Mesenchymal stem cell (in vitro differentiated cells and primary cell): ENCODE measurements at regions not wholly inside any gene's neighbourhood (a gene's known extent, or its start where the extent isn't known, plus 50 kb on each side); places are given as distances from the start of the nearest gene placed in this dataset.

ENCODE experiments used
- DNase-seq: peaks from one replicate; pipeline ENCODE4 v3.0.0-alpha.2; 2013
- H2AFZ ChIP-seq: one replicate; pipeline ENCODE4 v1.6.1; 2013; ENCODE audit warnings: low read depth, mild to moderate bottlenecking, control low read depth, inconsistent platforms, low read length, moderate library complexity
- H2AK5ac ChIP-seq: 2 replicates; pipeline ENCODE4 v1.6.1; 2013; ENCODE audit warnings: low read length, moderate library complexity, mild to moderate bottlenecking, inconsistent platforms; ENCODE audit not compliant: severe bottlenecking
- H2BK120ac ChIP-seq: one replicate; pipeline ENCODE4 v1.6.1; 2013; ENCODE audit warnings: low read depth, mild to moderate bottlenecking, inconsistent platforms, low read length, moderate library complexity
- H2BK12ac ChIP-seq, 2 experiments: one replicate each; pipeline ENCODE4 v1.6.1; 2013; ENCODE audit warnings: inconsistent platforms in 2 of 2, low read length in 2 of 2, mild to moderate bottlenecking in 2 of 2, moderate library complexity in 2 of 2, control low read depth in 1 of 2
- H2BK15ac ChIP-seq: one replicate; pipeline ENCODE4 v1.6.1; 2013; ENCODE audit warnings: mild to moderate bottlenecking, low read depth, inconsistent platforms; ENCODE audit not compliant: poor library complexity, severe bottlenecking
- H2BK5ac ChIP-seq: 2 replicates; pipeline ENCODE4 v1.6.1; 2013; ENCODE audit warnings: low read depth, mild to moderate bottlenecking, low read length, control low read depth, inconsistent platforms; ENCODE audit not compliant: poor library complexity, severe bottlenecking
- H3K14ac ChIP-seq, 2 experiments: one replicate each; pipeline ENCODE4 v1.6.1; 2013; ENCODE audit warnings: inconsistent platforms in 2 of 2, low read length in 2 of 2, control low read depth in 1 of 2, mild to moderate bottlenecking in 1 of 2, moderate library complexity in 1 of 2
- H3K18ac ChIP-seq, 2 experiments: one replicate each; pipeline ENCODE4 v1.6.1; 2013; ENCODE audit warnings: inconsistent platforms in 2 of 2, low read length in 2 of 2, control low read depth in 1 of 2, low read depth in 1 of 2, mild to moderate bottlenecking in 1 of 2
- H3K23ac ChIP-seq, 2 experiments: one replicate each; pipeline ENCODE4 v1.6.1; 2013; ENCODE audit warnings: inconsistent platforms in 2 of 2, low read length in 2 of 2, mild to moderate bottlenecking in 2 of 2, moderate library complexity in 2 of 2, control low read depth in 1 of 2
- H3K27ac ChIP-seq: 2 replicates; pipeline ENCODE4 v1.5.1; 2013; ENCODE audit warnings: mild to moderate bottlenecking, moderate library complexity, low read length, control low read depth, inconsistent platforms; ENCODE audit not compliant: poor library complexity, severe bottlenecking
- H3K27me3 ChIP-seq, 2 experiments: 2 replicates each; pipeline versions ENCODE4 v1.6.1 to v1.7.0; 2013; ENCODE audit warnings: low read length in 2 of 2, mild to moderate bottlenecking in 2 of 2, moderate library complexity in 2 of 2, control low read depth in 1 of 2, inconsistent platforms in 1 of 2; ENCODE audit not compliant: control insufficient read depth in 1 of 2, insufficient read depth in 1 of 2
- H3K36me3 ChIP-seq, 2 experiments: 2 replicates each; pipeline versions ENCODE4 v1.6.1 to v1.7.0; 2013; ENCODE audit warnings: low read length in 2 of 2, control low read depth in 1 of 2, inconsistent platforms in 1 of 2, low read depth in 1 of 2, mild to moderate bottlenecking in 1 of 2; ENCODE audit not compliant: insufficient read depth in 2 of 2, control insufficient read depth in 1 of 2
- H3K4ac ChIP-seq, 2 experiments: one replicate each; pipeline ENCODE4 v1.6.1; 2013; ENCODE audit warnings: inconsistent platforms in 2 of 2, low read length in 2 of 2, mild to moderate bottlenecking in 2 of 2, moderate library complexity in 2 of 2, control low read depth in 1 of 2, low read depth in 1 of 2
- H3K4me1 ChIP-seq: 2 replicates; pipeline ENCODE4 v1.6.1; 2013; ENCODE audit warnings: low read depth, low read length, control low read depth; ENCODE audit not compliant: control insufficient read depth, insufficient read depth
- H3K4me2 ChIP-seq: 2 replicates; pipeline ENCODE4 v1.6.1; 2013; ENCODE audit warnings: low read length, mild to moderate bottlenecking, inconsistent platforms; ENCODE audit not compliant: poor library complexity, severe bottlenecking
- H3K4me3 ChIP-seq, 2 experiments: 2 replicates each; pipeline versions ENCODE4 v1.5.1 to v1.7.0; 2013; ENCODE audit warnings: low read length in 2 of 2, mild to moderate bottlenecking in 2 of 2, control low read depth in 1 of 2, low read depth in 1 of 2; ENCODE audit not compliant: insufficient read depth in 1 of 2
- H3K79me1 ChIP-seq: replicated peaks from 2 replicates; pipeline ENCODE4 v1.6.1; 2013; ENCODE audit warnings: mild to moderate bottlenecking, control low read depth, low read length, inconsistent platforms; ENCODE audit not compliant: poor library complexity, severe bottlenecking
- H3K9ac ChIP-seq: 2 replicates; pipeline ENCODE4 v1.7.0; 2013; ENCODE audit warnings: mild to moderate bottlenecking, low read length, moderate library complexity
- H3K9me3 ChIP-seq: 2 replicates; pipeline ENCODE4 v1.7.0; 2013; ENCODE audit warnings: mild to moderate bottlenecking, low read length; ENCODE audit not compliant: control insufficient read depth
- H4K8ac ChIP-seq: one replicate; pipeline ENCODE4 v1.6.1; 2013; ENCODE audit warnings: inconsistent platforms, mild to moderate bottlenecking, low read length, moderate library complexity
- H4K91ac ChIP-seq: one replicate; pipeline ENCODE4 v1.6.1; 2013; ENCODE audit warnings: mild to moderate bottlenecking, low read length, inconsistent platforms
- WGBS: methylation state at CpG from one replicate; pipeline ENCODE4 v1.1.7; 2013; ENCODE audit warnings: mixed read lengths; 5-methylcytosine and 5-hydroxymethylcytosine counted together

DNA sequence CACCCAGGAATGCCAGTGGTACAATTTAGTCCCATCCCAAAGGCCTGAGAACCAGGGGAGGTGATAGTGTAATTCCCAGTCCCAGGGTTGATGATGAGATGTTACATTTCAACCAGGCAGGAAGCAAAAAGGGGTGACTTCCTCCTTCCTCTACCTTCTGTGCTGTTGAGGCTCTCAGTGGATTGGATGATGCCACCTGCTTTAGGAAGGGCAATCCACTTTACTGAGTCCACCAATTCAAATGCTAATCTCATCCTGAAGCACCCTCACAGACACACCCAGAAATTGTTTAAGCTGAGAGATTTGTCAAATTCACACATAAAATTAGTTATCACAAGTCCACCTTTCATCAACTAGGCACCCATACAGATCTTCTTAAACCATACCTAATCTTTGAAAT lies 418.5 kb upstream of the GOLIM4 start:
- Histone ChIP-seq H3K79me1 (no peaks in the 10 kb centered on the region), H2BK15ac (no peak overlapping the region), H2AK5ac (no peak overlapping the region), H3K4me2 (no peak overlapping the region), H3K9ac (no peak overlapping the region), H3K4ac (no peak overlapping the region), H4K91ac (no peak overlapping the region), H2BK5ac (no peak overlapping the region), H3K36me3 (no peaks in the 10 kb centered on the region), H3K14ac (no peak overlapping the region), H3K23ac (no peak overlapping the region), H4K8ac (no peak overlapping the region), H3K9me3 (no peaks in the 10 kb centered on the region), H3K27me3 (no peaks in the 10 kb centered on the region), H3K4me1 (no peaks in the 10 kb centered on the region), H3K4me3 (no peak overlapping the region), H2BK120ac (no peak overlapping the region), H2BK12ac (no peak overlapping the region), H2AFZ (no peak overlapping the region), H3K27ac (no peak overlapping the region), H3K18ac (no peak overlapping the region)
- no peak for DNase-seq

DNA sequence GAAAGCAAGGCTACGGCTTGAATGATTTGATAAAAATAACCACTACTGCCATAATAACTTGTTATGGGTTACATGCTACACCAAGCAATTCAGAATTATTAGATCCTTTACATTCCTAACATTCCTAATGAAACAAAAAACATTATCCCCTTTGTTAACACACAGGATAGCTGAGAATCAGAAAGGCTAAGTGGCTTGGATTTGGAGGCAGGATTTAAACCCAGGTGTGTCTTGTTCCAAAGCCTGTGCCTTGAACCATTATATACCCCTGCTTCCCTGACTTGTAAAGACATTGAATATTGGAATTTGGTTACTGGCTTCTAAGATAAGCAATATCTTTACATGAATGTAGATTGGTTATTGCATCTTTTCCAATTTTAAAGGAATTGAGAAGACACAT lies 417.1 kb upstream of the GOLIM4 start:
- H3K4me3 ChIP-seq: no peak overlapping the region
- no peak overlapping the region for H3K14ac ChIP-seq
- no peak overlapping the region for H2BK120ac ChIP-seq

DNA sequence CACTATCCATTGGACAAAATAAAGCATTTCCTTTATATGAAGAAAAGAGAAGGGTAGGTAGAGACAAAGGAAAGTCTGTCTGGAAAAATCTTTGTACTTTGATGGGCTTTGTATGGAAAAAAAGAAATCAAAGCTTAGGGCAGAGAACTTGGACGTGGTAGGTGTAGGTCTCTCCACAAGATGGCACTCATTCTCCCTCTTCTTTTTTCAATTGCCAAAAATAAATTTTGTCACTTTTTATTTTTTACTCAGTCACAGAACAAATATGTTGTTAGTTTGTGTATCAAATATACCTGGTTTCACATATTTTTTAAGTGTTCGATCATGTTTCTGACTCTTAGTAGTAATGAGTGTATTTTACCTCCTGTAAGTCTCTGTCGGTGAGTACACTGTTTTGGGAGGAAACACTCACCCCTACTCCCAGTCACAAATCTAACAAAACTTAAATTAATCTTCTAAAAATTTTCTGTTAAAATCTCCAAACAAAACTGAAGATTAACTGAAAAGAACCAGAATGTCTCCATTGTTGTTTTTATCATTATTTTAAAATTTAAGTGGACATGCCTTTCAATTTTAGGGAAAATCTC lies 415.8 kb upstream of the GOLIM4 start:
- Histone ChIP-seq H3K27me3 (no peaks in the 10 kb centered on the region), H2BK120ac (no peak overlapping the region), H4K91ac (no peak overlapping the region), H3K4me1 (no peaks in the 10 kb centered on the region), H2BK15ac (no peak overlapping the region), H4K8ac (no peak overlapping the region), H3K4me3 (no peak overlapping the region), H2AFZ (no peak overlapping the region), H3K4me2 (no peak overlapping the region), H2AK5ac (no peak overlapping the region), H3K14ac (no peak overlapping the region), H2BK5ac (no peak overlapping the region), H3K9me3 (no peaks in the 10 kb centered on the region), H3K36me3 (no peaks in the 10 kb centered on the region), H3K4ac (no peak overlapping the region), H2BK12ac (no peak overlapping the region), H3K27ac (no peak overlapping the region), H3K18ac (no peak overlapping the region), H3K23ac (no peak overlapping the region), H3K79me1 (no peaks in the 10 kb centered on the region), H3K9ac (no peak overlapping the region)
- peak; percentile 9 for DNase-seq
- no CpG with 5 or more reads among the region's 3 CpGs for WGBS

More for the DNA sequence above, 417.1 kb upstream of the GOLIM4 start:
- Histone ChIP-seq H3K9ac (no peak overlapping the region), H3K27ac (no peak overlapping the region), H2AK5ac (no peak overlapping the region), H3K79me1 (no peaks in the 10 kb centered on the region), H3K23ac (no peak overlapping the region), H3K4me2 (no peak overlapping the region), H3K4me1 (no peaks in the 10 kb centered on the region), H3K27me3 (no peaks in the 10 kb centered on the region), H2BK12ac (no peak overlapping the region), H3K9me3 (no peaks in the 10 kb centered on the region), H3K36me3 (no peaks in the 10 kb centered on the region), H3K4ac (no peak overlapping the region), H4K91ac (no peak overlapping the region), H2AFZ (no peak overlapping the region), H4K8ac (no peak overlapping the region), H2BK5ac (no peak overlapping the region), H2BK15ac (no peak overlapping the region), H3K18ac (no peak overlapping the region)
- 88% methylated on average over 1 of the region's 1 CpG for WGBS
- DNase-seq: no peak

DNA sequence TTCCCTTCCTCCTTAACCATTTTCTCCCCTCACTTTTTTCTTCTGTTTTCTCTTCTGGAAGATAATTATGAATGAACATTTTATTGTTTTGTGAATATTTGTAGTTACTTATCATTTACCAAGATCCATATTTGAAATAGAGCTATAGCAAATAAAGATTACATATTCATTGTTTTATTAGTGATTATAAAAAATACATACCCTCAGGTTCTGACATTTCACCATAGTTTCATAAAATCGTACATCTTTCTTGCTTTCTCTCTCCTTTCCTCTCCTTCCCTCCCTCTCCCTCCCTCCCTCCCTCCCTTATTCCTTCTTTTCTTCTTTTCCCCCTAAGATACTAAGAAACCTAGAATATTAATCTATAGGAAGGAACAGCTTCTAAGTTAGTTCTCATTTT lies 410.9 kb upstream of the GOLIM4 start:
- H3K4me3 ChIP-seq: no peak overlapping the region
- H4K8ac ChIP-seq: no peak overlapping the region
- DNase-seq: no peak
- no peak overlapping the region for H3K9ac ChIP-seq
- WGBS: 50% methylated on average over 1 of the region's 1 CpG
- H2AK5ac ChIP-seq: no peak overlapping the region
- no peak overlapping the region for H3K23ac ChIP-seq
- no peak overlapping the region for H2BK12ac ChIP-seq
- H2AFZ ChIP-seq: no peak overlapping the region
- H3K14ac ChIP-seq: no peak overlapping the region
- no peaks in the 10 kb centered on the region for H3K9me3 ChIP-seq
- no peak overlapping the region for H2BK120ac ChIP-seq
- no peak overlapping the region for H3K27ac ChIP-seq
- no peak overlapping the region for H3K4me2 ChIP-seq
- H4K91ac ChIP-seq: no peak overlapping the region
- H3K4me1 ChIP-seq: no peaks in the 10 kb centered on the region
- no peak overlapping the region for H3K18ac ChIP-seq
- H3K27me3 ChIP-seq: no peaks in the 10 kb centered on the region
- H3K79me1 ChIP-seq: no peaks in the 10 kb centered on the region
- no peaks in the 10 kb centered on the region for H3K36me3 ChIP-seq
- H2BK15ac ChIP-seq: no peak overlapping the region
- H2BK5ac ChIP-seq: no peak overlapping the region
- H3K4ac ChIP-seq: no peak overlapping the region
